Suprapubic skin (tissue), 4 donors: ENCODE measurements at regions not wholly inside any gene's neighbourhood (a gene's known extent, or its start where the extent isn't known, plus 50 kb on each side); places are given as distances from the start of the nearest gene placed in this dataset.

Source experiments
- DNase-seq, 2 donors: peaks; one replicate each; pipeline ENCODE4 v3.0.0-alpha.2; 2019; ENCODE audit warnings: low spot score in 2 of 2
- H3K27ac ChIP-seq: fragments of 200-600 bp; sonication (generic); one replicate; pipeline ENCODE4 v1.5.1; 2019
- H3K27me3 ChIP-seq: fragments of 200-600 bp; sonication (generic); one replicate; pipeline ENCODE4 v1.5.1; 2019
- H3K36me3 ChIP-seq: fragments of 200-600 bp; sonication (generic); one replicate; pipeline ENCODE4 v1.5.1; 2019
- H3K4me1 ChIP-seq: fragments of 200-600 bp; sonication (generic); one replicate; pipeline ENCODE4 v1.5.1; 2019
- H3K4me3 ChIP-seq: fragments of 200-600 bp; sonication (generic); one replicate; pipeline ENCODE4 v1.5.1; 2019; ENCODE audit warnings: mild to moderate bottlenecking
- H3K9me3 ChIP-seq: fragments of 200-600 bp; sonication (generic); one replicate; pipeline ENCODE4 v1.5.1; 2019
- EP300 ChIP-seq: sonication (generic); formaldehyde crosslinking; IDR thresholded peaks from one replicate; pipeline ENCODE4 v1.6.1; 2017; ENCODE audit warnings: antibody characterized with exemption
- POLR2A ChIP-seq, 2 donors: fragments of 450-650 bp; IDR thresholded peaks; one replicate each; pipeline ENCODE4 v1.6.1; 2017; ENCODE audit warnings: antibody characterized with exemption in 2 of 2, mild to moderate bottlenecking in 2 of 2, moderate library complexity in 2 of 2
- POLR2AphosphoS5 ChIP-seq, 3 donors: sonication (generic); formaldehyde crosslinking; IDR thresholded peaks; one replicate each; pipeline ENCODE4 v1.6.1; 2017; ENCODE audit warnings: antibody characterized with exemption in 3 of 3
- WGBS: methylation state at CpG from one replicate; pipeline ENCODE4 v1.1.5; 2018; 5-methylcytosine and 5-hydroxymethylcytosine counted together
- TF ChIP-seq, protein P1 (sequence below), 2 donors: fragments of 200-600 bp in 1 of 2; fragments of 450-650 bp in 1 of 2; sonication (generic) in 1 of 2; IDR thresholded peaks; one replicate each; pipeline ENCODE4 v1.5.1; 2016 to 2019; ENCODE audit warnings: antibody characterized with exemption in 2 of 2, mild to moderate bottlenecking in 1 of 2, moderate library complexity in 1 of 2

DNA sequence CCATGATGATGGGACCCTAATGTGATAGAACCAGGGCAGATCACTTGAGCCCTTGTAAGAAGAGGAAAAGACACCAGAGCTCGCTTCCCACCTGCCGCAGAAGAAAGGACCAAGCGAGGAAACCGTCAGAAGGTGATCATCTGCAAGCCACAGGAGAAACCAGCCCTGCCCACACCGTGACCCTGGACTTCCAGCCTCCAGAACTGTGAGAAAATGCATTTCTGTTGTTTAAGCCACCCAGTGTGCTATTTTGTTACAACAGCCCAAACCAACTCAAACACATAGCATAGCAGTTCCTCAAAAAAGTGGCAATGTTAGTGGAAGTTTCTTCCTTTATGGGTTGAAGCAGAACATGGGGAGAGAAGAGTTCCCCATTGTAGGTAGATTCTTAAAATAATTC is 107.9 kb upstream of the BCL2L14 start:
- Histone ChIP-seq H3K4me3 (no peak overlapping the region), H3K36me3 (no peaks in the 10 kb centered on the region), H3K4me1 (peaks cover 3% of the 10 kb centered on the region), H3K27ac (no peak overlapping the region), H3K27me3 (no peaks in the 10 kb centered on the region), H3K9me3 (no peaks in the 10 kb centered on the region)
- WGBS: 96% methylated on average over 5 of the region's 5 CpGs
- DNase-seq: no peak
- TF ChIP-seq EP300 (no peak), POLR2AphosphoS5 (IDR thresholded peaks at IDR 0.05) (no peak), POLR2A (IDR thresholded peaks at IDR 0.05) (no peak)
- TF ChIP-seq, protein P1, sequence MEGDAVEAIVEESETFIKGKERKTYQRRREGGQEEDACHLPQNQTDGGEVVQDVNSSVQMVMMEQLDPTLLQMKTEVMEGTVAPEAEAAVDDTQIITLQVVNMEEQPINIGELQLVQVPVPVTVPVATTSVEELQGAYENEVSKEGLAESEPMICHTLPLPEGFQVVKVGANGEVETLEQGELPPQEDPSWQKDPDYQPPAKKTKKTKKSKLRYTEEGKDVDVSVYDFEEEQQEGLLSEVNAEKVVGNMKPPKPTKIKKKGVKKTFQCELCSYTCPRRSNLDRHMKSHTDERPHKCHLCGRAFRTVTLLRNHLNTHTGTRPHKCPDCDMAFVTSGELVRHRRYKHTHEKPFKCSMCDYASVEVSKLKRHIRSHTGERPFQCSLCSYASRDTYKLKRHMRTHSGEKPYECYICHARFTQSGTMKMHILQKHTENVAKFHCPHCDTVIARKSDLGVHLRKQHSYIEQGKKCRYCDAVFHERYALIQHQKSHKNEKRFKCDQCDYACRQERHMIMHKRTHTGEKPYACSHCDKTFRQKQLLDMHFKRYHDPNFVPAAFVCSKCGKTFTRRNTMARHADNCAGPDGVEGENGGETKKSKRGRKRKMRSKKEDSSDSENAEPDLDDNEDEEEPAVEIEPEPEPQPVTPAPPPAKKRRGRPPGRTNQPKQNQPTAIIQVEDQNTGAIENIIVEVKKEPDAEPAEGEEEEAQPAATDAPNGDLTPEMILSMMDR (IDR thresholded peaks at IDR 0.05): no peak

DNA sequence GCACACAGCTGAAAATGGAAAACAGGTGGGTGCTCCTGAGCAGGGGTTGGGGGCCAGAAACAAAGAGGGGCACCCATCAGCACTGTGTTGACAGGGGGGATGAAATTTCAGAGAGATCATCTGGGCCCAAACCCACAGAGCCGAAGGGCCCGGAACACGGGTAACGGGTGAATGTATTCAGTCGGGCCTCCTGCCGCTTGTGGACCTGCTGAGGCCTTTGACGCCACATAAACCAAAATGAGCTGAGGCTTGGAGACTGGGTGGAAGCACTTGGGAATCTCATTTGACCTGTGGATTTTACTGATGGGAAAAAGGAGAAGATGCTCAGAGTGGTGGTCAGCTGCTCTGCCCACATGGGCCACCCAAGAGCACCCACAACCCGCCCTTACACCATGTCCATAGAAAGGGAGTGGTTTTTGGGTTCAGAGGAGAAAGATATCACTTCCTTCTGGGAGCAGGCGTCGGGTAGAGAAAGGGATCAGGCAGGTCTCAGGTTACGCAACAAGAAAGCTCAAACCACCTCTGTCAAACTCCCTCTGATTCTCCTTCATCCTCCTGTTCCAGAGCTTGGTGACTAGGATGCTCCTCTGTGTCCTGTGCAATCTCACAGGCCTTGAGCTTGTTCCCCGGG is 106.8 kb upstream of the BCL2L14 start:
- H3K27me3 ChIP-seq: no peaks in the 10 kb centered on the region
- no peak for DNase-seq
- 86% methylated on average over 12 of the region's 12 CpGs for WGBS
- no peak overlapping the region for H3K4me3 ChIP-seq
- H3K4me1 ChIP-seq: peaks cover 5% of the 10 kb centered on the region
- TF ChIP-seq POLR2AphosphoS5 (IDR thresholded peaks at IDR 0.05): no peak
- no peak for TF ChIP-seq POLR2A (IDR thresholded peaks at IDR 0.05)
- no peak for TF ChIP-seq EP300
- TF ChIP-seq, protein P1 (IDR thresholded peaks at IDR 0.05): no peak
- H3K9me3 ChIP-seq: no peaks in the 10 kb centered on the region
- H3K36me3 ChIP-seq: no peaks in the 10 kb centered on the region
- H3K27ac ChIP-seq: no peak overlapping the region

DNA sequence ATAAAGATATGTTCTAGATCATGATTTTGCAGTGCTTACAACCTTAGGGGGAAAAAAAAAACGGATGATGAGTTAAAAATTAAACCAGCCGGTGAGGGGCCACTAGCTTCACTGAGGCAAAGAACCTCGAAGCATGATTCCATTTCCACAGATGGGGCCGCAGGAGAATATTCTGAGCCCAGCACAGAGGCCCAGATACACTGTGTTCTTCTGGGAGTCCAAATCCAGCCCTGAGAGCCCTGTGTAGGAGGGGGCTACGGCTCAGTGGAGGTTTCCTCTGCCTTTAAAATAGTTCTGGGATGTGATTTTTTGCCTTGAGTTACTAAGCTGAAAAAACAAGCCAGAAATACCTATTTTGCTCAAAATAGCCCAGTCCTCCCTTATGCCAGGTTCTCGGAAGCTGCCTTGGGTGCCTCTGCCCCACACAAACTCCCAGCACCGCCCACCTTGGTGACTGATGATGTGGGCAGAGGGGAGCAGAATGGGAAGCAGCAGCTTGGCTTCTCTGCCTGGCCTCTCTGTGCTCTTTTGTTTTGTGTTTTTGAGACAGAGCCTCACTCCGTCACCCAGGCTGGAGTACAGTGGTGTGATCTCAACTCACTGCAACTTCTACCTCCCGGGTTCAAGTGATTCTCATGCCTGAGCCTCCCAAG is 105.4 kb upstream of the BCL2L14 start:
- 91% methylated on average over 9 of the region's 9 CpGs for WGBS
- H3K4me1 ChIP-seq: peaks cover 5% of the 10 kb centered on the region
- no peak for DNase-seq
- no peaks in the 10 kb centered on the region for H3K36me3 ChIP-seq
- no peaks in the 10 kb centered on the region for H3K9me3 ChIP-seq
- H3K4me3 ChIP-seq: no peak overlapping the region
- H3K27me3 ChIP-seq: no peaks in the 10 kb centered on the region
- no peak for TF ChIP-seq POLR2A (IDR thresholded peaks at IDR 0.05)
- no peak for TF ChIP-seq POLR2AphosphoS5 (IDR thresholded peaks at IDR 0.05)
- TF ChIP-seq EP300: no peak
- no peak overlapping the region for H3K27ac ChIP-seq

DNA sequence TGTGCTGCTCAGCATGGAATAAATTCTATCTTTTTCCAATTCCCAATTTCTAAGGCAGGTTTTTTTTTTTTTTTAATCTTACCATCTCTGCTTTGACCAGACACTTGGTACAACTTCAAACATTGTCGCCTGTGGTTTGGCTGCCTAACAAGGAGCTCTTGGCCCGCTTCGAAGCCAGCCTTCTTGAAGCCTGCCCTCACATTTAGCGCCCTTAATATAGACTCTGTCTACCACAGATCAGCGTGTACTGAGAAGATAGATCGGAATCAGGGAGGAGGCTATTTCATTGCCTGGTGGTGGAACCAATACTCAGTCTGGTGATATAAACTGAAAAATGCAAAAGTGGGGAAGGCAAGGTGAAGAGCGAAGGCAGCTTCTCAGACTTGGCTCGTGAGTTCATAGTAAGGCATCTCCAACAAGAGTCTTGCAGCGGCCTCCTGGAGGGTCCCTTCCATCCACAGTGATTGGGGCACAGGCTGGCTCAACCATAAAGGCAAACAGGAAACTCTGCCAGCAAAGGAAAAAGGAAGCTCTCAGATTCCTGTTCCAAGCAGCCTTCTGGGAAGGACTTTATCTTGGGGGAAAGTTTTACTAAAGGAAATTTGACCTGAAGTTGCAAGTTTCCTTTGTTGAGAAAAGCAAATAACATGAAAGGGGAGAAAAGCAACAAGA is 103.2 kb upstream of the BCL2L14 start:
- Histone ChIP-seq H3K4me1 (peaks cover 5% of the 10 kb centered on the region), H3K27ac (no peak overlapping the region), H3K36me3 (no peaks in the 10 kb centered on the region), H3K9me3 (no peaks in the 10 kb centered on the region), H3K4me3 (no peak overlapping the region), H3K27me3 (no peaks in the 10 kb centered on the region)
- 68% methylated on average over 9 of the region's 9 CpGs for WGBS
- DNase-seq: no peak
- TF ChIP-seq, protein P1 (IDR thresholded peaks at IDR 0.05): no peak
- no peak for TF ChIP-seq POLR2A (IDR thresholded peaks at IDR 0.05)

DNA sequence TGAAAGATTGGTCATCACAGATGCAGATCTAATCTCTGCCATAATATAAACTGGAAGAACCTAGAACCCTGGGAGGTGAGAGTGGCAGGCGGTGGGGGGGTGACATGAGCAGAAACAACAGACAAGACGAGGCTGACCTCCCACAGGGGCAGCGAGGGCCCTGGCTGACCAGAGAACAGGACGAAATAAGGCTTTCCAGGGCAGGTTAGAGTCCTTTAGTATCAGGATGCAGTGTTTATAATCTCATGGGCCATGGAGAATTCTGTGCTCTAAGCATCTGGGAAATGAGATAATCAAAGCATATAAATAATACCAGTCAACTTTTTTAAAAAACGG is 102.7 kb upstream of the BCL2L14 start:
- no peak for TF ChIP-seq POLR2A (IDR thresholded peaks at IDR 0.05)
- TF ChIP-seq EP300: no peak
- TF ChIP-seq POLR2AphosphoS5 (IDR thresholded peaks at IDR 0.05): no peak
- TF ChIP-seq, protein P1 (IDR thresholded peaks at IDR 0.05): no peak
- H3K4me1 ChIP-seq: peaks cover 5% of the 10 kb centered on the region
- no peak overlapping the region for H3K4me3 ChIP-seq
- H3K27ac ChIP-seq: no peak overlapping the region
- no peak for DNase-seq
- 70% methylated on average over 5 of the region's 5 CpGs for WGBS
- no peaks in the 10 kb centered on the region for H3K27me3 ChIP-seq
- no peaks in the 10 kb centered on the region for H3K9me3 ChIP-seq
- H3K36me3 ChIP-seq: no peaks in the 10 kb centered on the region
